ENCODE measurements at regions not wholly inside any gene's neighbourhood (a gene's known extent, or its start where the extent isn't known, plus 50 kb on each side); places are given as distances from the start of the nearest gene placed in this dataset.

DNA sequence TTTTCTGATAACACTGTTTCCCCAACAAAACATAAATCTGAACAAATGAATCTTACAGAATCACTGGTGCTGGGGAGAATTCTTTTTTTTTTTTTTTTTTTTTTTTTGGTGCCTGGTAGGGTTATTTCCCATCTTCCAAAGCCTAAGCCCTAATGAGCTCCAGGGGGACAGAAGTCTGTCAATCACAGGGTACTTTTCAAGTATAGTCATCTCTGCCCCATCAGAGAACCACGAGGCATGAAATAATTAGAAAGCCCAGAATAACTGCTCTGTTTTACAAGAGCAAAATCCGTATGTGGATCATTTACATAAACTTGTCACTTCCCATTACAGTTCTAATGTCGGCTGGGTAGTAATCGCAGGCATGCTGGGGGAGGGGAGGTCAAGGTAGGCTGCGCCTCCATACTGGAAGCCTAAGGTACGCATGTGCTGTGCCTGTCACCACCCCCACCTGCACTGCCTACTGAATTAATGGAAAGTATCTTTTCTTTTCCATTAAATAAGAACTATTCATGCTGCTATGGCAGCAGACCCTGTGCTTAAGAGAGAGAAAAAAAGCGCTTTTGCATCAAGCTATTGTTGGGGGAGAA is 164.7 kb upstream of the LEF1 start:
- DNase-seq (ENCODE audit: low read depth in 3 of 3): no peak

DNA sequence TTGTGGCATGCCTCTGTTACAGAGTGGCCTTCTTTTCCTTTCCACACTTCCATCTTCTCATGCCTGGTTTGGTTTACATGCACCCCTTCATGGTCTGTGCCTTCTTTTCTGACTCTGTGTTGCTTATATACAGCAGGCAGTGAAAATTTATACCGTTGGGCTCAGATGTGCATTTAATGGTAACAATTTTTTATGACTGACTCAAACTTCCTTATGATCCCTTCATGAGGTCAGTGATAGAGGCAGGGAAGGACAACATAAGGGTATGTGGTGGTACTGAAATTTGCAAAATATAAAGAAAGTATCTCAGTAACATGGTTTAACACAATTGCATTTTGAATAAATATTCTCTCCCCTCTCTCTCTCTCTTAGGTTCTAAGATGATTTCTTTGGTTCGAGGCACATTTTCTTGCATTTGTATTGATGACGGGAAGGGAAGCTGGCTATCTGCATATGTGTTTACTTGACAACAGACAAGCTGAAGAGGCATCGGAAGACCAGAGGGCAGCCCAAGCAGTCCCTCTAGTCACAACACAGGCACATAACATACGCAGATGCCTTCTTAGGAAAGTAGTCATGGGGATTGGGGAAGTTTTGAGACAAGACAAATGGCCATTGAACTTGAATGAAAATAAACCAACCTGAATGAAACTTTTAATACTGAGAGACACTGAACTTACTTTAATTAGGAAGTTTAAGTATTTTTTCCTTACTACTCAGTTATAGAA is 163.3 kb upstream of the LEF1 start:
- no peak for DNase-seq (ENCODE audit: low read depth in 3 of 3)

DNA sequence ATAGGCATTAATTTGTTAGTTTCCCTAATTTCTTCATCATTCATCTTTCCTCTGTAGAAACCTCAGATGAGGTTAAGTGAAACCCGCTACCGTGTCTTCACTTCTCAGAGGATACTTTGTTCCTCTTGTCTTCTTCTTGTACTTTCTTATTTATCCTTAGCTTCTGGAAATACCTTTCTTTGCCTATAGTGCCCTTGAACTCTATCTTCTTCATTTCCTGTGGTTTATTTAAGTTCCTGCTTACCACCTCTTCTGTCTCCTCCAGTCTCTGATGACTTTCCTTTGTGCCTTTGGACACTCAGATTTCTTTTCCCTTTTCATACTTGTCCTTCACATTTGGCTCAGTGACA is 159.6 kb upstream of the LEF1 start:
- DNase-seq (ENCODE audit: low read depth in 3 of 3): no peak

DNA sequence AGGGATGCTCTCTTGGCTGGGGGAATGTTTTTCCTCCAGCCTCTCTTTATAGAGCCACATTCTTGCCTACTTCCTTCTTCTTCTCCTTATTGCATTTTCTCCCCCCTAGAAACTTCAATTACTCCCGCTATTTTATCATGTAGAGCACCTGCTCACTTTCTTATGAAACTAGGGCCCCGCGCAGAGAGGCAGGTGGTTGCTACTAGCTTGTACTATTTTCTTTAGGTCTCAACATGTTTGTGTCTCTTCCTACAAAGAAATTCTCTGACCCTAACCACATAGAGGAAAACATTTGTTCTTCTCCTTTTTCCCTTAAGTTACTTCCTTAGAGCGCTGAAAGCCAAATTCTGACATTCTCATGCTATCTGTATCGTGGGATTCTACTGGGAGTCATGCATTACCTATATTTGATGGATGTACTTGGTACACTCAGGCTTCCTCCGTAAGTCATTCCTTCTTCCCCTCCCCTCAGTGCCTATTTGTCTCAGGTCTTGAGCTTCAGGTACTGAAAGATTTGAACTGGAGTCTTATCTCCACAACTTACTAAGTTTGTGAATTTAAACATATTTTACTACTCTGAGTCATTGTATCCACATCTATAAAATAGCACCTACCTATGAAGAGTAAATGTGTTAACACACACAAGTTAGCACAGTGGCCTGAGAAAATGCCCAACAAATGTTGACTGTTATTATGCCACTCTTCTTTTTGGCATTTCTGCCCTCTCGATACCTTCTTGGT is 159.1 kb upstream of the LEF1 start:
- no peak for DNase-seq (ENCODE audit: low read depth in 3 of 3)

DNA sequence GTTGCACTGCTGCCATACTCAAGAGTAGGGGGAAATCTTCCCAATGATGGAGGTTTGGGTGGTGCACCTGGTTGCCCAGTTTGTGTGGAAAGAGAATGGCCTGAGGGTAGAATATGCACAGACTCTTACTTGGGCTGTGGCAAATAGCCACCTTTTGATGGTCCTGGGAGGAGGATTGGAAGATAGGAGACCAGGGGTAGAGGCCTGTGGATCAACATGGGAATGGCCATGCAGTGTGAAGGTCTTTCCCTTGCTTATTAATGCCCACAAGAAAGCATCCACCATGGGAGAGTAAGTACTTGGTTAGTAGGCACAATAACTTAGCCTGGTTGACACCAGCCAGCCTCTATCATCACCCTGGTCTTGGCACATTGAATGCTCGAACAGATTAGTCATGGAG is 156.8 kb upstream of the LEF1 start:
- DNase-seq (ENCODE audit: low read depth in 3 of 3): no peak

DNA sequence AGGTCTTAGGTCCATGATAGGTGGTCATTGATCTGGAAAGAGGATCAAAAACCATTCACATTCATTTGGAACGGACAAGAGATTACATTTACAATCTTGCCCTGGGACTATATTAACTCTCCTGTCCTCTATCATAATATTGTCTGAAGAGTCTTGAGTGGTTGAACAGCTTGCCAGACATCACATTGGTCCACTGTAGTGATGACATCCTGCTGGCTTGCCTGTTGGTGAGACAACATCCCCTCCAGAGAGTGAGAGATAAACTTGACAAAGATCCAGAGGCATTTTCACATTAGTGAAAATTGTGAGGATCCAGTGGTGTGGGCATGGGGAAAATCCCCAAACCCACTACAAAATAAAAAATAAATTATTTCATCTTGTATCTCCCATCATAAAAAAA is 155.7 kb upstream of the LEF1 start:
- DNase-seq (ENCODE audit: low read depth in 3 of 3): no peak

DNA sequence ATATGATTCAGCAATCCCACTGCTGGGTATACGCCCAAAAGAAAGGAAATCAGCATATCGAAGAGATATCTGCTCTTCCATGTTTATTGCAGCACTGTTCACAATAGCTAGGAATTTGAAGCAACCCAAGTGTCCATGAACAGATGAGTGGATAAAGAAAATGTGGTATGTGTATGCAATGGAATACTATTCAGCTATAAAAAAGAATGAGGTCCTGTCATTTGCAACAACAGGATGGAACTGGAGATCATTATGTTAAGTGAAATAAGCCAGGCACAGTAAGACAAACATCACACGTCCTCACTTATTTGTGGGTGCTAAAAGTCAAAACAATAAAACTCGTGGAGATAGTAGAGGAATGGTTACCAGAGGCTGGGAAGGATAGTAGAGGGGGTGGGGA is 153.8 kb upstream of the LEF1 start:
- DNase-seq (ENCODE audit: low read depth in 3 of 3): no peak

DNA sequence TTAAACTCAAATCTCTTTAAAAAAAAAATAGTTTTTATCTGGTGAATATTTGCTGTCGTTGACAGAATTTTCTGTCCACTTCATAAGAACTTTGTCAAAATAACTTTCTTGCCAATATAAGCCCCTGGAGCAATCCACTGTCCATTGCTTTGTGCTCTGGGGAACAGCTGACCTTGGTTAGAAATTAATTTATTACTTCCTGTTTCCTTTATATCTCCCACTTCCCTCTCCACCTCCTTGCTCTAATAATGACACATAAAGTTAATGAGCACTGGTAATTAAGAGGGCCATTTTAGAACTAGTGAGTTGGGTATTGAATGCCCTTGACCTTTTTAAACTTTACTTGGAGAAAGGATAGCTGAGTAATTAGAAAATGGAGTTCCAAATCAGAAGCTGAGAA is 151.3 kb upstream of the LEF1 start:
- no peak for DNase-seq (ENCODE audit: low read depth in 3 of 3)

DNA sequence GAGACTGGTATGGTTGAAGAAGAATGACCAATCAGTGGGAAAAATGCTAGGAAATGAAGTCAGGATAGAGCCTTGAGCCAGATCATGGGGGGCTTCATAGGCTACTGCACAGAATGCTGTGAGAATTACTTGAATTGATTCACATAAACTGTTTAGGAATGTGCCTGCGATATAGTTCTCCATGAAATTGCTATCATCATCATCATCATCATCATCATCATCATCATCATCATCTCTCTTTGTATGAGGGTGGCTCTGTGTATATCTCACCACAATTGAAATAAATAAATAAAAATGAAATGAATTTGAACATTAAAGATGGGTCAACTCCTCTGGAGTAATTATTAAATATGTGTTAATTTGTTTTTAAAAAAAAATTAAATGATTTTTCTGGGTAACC is 148.6 kb upstream of the LEF1 start:
- DNase-seq (ENCODE audit: low read depth in 3 of 3): no peak

DNA sequence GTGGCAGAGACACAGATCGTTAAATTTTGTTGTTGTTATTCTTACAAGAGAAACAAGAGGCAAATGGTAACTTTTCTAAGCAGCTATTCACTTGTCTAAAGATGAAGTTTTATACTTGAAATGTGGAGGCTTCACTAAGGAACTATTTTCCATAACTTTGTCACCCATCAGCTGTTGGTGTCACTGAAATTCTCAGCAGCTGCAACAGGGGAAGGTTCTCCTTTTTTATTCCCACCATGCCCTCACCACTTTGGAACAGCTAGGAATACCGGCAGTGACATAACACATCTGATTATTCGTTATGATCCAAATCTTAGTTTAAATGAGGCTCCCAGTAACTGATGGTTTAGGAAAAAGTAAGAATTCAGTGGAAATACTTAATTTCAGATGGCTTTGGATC is 147.0 kb upstream of the LEF1 start:
- no peak for DNase-seq (ENCODE audit: low read depth in 3 of 3)

DNA sequence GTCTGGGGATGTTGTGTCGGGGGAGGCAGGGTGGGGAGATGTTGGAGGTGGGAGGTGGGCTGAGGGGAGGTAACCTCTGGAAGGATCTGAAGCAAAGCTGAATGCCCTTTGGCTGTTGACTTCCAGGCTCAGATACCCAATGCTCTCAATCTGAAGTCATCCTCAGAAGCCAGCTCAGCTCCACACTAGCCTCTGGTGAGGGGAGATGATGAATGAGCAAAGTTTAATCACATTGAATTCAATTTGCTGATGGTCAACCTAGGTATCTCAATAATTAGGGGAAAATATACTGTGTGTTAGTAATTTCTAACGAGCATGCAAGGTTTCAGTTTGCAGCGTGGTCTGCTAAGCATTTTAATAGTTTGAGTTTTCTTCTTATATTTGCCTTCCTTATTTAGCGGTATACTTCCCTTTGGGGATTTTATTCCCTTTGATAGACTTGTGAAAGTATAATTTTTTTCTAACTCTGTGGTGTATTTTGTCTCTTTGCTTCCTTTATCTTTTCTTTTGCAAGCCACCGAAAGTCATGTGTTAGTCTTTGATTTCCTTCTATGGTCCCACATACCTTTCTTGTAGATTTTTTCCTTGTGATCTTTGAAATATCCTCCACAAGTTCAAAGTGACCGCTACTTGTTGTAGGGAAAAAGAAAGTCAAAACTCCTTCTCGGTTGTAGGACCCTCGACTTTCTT is 146.3 kb upstream of the LEF1 start:
- DNase-seq (ENCODE audit: low read depth in 3 of 3): no peak

DNA sequence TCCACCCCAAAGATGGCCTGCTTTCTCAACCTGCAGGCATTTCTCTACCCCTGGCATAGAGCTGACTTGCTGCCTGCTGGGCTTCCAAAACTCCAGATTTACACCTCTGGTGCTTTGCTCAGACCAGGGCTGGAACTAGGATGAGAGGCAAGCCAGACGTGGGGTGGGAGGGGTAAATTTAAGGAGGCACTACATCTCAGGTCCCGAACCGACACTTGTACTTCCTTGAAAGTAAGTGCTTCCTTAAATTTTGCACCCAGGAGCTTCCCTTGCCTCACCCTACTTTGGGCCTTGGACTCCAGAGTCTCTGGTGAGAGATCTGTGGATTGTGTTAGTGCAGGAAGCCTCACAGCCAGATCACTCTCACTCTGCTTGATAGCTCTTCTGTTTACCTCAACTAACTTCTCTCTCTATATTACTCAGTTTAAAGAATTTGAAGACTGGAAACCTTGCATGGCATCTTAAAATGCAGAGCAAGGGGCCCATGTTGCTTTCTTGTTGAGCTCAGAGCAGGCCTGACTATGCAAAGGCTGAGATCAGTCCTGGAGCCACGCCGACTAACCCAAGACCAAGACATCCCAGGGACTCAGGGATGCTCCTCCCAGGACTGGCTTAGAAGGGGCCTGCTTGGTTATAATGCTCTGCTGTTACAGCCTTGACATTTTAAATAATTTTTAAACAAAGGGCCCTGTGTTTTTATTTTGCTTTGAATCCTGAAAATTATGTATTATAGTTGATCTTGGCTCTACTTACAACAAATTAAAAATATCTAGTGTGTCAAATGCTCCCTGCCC is 145.0 kb upstream of the LEF1 start:
- DNase-seq (ENCODE audit: low read depth in 3 of 3): no peak

DNA sequence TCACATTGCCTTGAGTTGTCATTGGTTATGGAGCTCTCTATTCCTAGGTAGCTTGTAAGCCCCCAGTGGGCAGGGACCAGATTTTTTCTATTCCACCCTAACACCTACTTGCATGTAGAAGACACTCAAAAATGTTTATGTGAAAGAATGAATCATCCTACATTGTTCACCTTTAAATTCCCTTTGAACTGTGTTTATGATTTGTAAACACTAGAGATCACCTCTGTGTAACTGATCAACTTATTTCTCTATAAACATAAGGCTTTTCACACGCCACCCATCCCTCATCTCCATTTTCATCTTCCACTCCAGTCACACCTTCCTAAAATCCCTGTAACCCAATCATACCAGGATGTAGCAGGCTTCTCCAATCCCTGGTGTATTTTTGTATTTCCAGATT is 142.6 kb upstream of the LEF1 start:
- DNase-seq (ENCODE audit: low read depth in 3 of 3): no peak

DNA sequence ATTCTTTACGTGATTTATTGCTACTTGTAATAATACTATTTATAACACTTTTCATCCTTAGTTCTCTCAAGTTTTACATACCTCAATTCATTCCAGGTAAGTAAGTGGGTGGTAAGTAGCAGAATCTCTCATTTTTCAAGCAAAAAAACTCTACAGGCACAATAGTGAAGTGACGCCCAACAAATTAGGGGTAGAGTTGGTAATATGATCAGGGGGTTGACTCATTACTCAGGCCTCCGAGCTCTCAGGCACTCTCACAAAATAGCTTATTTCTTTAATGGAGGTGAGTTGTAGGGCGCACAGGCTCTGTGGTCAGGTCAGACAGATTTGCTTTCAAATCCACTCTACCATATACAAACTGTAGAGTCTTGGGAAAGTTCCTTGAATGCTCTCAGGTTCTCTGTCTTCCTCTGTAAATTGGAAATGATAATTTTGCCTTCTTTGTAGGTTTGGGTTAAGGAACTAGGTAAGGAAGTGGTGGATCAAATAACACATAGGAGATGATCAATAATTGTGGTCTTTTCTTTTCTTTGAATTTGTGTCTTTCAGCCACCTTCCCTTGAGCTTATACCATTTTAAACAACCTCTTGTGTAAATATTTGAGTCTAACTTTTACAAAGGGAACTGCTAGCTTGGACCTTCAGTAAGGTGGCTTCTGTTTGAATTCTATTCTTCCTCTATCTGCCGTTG is 134.9 kb upstream of the LEF1 start:
- DNase-seq (ENCODE audit: low read depth in 3 of 3): no peak

DNA sequence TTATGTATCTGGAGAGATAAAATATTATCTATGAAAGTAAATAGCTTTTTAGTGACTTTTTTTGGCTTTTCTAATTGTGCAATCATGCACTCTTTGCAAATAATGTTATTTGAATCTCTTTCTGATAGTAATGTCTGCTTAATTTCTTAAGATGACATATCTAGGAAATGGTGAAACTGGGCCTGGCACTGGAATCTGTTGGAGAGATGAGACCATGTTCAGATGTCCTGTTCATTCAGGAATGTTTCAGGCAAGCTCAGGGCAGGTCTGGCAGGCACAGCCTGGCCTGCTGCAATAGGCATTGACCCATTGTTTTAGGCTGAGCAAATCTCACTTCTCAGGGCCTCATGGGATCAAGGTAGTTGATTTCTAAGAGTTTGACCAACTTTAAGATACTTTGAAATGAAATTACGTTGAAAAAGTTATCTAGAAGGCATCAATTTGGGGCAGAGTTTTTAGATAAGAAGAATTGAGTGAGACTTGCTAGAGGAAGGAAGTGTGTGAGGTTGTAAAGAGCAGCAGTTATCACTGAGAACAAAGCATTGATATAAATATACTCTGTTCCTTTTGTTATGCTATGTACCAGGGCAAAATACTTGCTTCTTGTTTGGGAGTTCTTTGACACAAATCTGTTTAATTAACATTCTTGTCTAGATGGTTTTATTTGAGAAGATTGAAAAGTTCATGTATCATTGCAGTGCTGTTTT is 133.0 kb upstream of the LEF1 start:
- no peak for DNase-seq (ENCODE audit: low read depth in 3 of 3)

DNA sequence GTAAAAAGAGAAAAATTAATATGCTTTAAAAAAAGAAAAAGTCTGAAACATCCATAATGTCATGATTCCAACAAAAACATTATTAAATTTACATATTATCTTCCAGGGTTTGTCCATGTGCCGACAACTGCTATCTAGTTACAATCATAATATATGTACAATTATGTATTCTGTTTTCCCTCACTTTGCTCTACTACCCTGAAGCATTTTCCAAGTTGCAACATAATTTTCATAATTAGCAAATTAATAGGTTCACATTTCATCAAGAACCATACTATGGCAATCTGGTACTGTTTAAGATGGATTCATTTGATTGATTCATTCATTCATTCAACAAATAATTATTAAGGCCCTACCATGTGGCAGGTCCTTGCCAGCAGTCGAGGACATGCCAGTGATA is 128.9 kb upstream of the LEF1 start:
- DNase-seq (ENCODE audit: low read depth in 3 of 3): no peak

DNA sequence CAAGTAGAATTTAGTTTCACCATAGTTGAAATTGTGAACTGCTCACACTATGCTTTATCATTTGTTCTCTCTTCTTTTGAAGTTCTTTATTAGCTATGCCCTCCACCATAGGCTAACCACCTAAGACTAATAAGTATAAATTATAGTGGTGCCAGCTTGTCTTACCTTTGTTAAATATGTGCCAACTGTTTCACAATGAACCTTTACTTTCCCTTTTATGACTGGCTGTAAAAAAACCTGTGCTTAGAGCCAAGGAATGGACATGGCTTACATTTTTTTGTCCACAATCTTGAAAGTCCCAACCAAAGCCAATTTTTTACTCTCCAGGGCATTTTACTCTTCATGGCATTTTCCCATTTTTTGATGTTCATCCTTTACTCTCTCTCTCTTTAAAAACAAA is 123.5 kb upstream of the LEF1 start:
- no peak for DNase-seq (ENCODE audit: low read depth in 3 of 3)

DNA sequence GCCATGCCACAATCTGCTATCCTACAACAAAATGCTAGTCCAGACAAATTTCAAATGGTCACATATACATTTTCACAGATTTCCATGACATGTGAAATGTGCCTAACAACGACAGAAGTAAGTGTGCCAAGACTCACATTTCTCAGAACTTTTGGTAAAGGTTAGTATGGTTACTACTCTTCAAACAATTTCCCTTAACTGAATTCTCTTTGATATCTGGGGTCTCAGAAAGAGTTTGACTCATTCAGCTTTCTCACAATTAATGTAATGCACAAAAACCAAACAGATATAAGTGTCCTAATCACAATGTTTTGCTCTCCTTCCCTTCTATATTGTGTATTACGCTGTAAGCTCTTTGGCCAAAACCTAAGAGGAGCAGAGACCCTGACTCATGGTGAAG is 122.4 kb upstream of the LEF1 start:
- DNase-seq (ENCODE audit: low read depth in 3 of 3): no peak

DNA sequence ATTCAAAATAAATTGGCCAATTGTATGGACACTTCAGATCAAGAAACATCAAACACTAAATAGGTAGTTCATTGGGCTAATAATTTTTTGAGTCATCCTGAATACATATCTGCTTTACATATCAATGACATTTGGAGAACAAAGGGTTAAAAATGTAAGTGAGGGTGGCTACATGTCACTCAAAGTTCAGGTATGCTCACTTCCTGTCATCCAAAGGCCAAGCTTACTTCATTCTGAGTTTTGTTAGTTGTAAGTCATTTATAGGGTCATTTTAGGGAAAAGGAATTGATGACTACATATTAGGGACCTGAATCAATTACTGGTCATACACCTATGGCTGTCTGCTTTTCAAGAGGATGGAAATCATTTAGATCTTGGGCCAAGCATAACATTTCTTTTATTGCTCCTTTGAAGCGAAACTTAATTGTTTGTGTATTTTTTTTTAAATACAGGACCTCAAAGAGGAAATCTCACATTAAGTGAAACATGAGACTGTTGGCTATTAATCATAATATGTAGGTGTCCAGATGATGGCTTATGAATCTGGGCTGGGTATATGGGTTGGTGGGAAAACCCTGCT is 119.2 kb upstream of the LEF1 start:
- DNase-seq (ENCODE audit: low read depth in 3 of 3): no peak

DNA sequence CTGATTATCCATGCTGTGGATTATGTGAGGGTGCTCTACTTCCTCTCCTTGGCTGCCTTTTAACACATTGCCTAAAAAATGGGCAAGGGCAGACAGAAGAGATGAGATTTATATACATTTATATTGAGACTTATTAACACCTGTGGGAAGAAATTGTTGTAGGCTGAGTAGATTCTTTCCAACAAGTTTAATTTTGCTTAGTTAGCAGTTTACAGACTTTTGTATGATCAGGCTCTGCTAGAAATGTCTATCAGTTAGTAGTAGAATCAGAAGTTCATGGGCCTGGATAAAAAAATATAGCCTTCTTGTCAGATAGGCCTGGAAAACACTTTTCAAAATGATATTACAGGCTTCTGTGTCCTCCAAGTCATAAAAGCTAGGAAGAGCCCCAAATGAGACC is 111.3 kb upstream of the LEF1 start:
- DNase-seq (ENCODE audit: low read depth in 3 of 3): no peak

All from stimulated activated CD4-positive, alpha-beta T cell treated with anti-CD3 and anti-CD28 coated beads, TNF-alpha, amount 100 ng/mL, for 4 hours (primary cell).